Lower leg skin (tissue), 3 donors: ENCODE measurements at regions not wholly inside any gene's neighbourhood (a gene's known extent, or its start where the extent isn't known, plus 50 kb on each side); places are given as distances from the start of the nearest gene placed in this dataset.

Experiments
- CTCF ChIP-seq, 3 donors: fragments of 450-650 bp; IDR thresholded peaks; one replicate each; pipeline ENCODE4 v1.5.1; 2016; ENCODE audit warnings: antibody characterized with exemption in 3 of 3, mild to moderate bottlenecking in 3 of 3, moderate library complexity in 2 of 3
- POLR2A ChIP-seq, 2 donors: fragments of 450-650 bp; IDR thresholded peaks; one replicate each; pipeline ENCODE4 v1.6.1; 2016 to 2017; ENCODE audit warnings: antibody characterized with exemption in 2 of 2, mild to moderate bottlenecking in 1 of 2, moderate library complexity in 1 of 2

- TF ChIP-seq CTCF (IDR thresholded peaks at IDR 0.05) (no peak), POLR2A (IDR thresholded peaks at IDR 0.05) (no peak)
Observed at GRCh38 chr11:28545536-28545935, 437.3 kb downstream of the METTL15 start.
